Lower leg skin (tissue), 3 donors: ENCODE measurements at regions not wholly inside any gene's neighbourhood (a gene's known extent, or its start where the extent isn't known, plus 50 kb on each side); places are given as distances from the start of the nearest gene placed in this dataset.

ENCODE experiments used
- POLR2A ChIP-seq, 2 donors: fragments of 450-650 bp; IDR thresholded peaks; one replicate each; pipeline ENCODE4 v1.6.1; 2016 to 2017; ENCODE audit warnings: antibody characterized with exemption in 2 of 2, mild to moderate bottlenecking in 1 of 2, moderate library complexity in 1 of 2
- TF ChIP-seq, protein P1 (sequence below), 3 donors: fragments of 450-650 bp; IDR thresholded peaks; one replicate each; pipeline ENCODE4 v1.5.1; 2016; ENCODE audit warnings: antibody characterized with exemption in 3 of 3, mild to moderate bottlenecking in 3 of 3, moderate library complexity in 2 of 3

DNA sequence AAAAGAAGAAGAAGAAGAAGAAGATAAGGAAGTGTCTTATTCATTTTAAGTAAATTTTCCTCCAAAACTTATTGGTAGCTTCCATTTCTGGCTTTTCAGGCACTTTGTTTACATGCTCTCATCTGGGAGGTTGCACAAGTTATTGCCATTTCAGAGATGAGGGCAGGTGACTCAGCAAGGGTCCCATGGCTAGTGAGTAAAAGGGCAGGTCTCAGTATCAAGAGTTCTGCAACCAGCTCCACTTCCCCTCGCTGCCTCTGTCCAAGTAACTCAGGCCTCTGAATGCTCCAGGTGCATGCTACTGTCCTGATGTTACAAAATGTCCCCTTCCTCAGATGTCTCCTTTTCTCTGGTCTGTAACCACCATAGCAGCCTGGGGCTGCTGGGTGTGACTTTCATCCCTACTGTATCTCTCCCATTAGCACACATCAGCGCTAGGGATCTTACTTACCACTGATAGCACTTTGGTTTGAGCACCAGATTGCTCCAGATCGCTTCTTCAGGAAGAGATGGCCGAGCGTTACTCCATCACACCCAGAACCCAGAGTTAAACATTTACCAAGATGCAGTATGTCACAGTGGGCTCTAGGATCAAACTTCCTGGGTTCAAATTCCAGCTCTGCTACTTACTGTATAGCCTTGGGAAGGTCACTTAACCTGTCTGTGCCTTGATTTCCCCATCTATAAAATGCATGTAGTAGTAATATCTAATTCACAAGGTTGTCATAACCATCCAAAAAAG, 57.4 kb upstream of the LAPTM4A start:
- TF ChIP-seq, protein P1, sequence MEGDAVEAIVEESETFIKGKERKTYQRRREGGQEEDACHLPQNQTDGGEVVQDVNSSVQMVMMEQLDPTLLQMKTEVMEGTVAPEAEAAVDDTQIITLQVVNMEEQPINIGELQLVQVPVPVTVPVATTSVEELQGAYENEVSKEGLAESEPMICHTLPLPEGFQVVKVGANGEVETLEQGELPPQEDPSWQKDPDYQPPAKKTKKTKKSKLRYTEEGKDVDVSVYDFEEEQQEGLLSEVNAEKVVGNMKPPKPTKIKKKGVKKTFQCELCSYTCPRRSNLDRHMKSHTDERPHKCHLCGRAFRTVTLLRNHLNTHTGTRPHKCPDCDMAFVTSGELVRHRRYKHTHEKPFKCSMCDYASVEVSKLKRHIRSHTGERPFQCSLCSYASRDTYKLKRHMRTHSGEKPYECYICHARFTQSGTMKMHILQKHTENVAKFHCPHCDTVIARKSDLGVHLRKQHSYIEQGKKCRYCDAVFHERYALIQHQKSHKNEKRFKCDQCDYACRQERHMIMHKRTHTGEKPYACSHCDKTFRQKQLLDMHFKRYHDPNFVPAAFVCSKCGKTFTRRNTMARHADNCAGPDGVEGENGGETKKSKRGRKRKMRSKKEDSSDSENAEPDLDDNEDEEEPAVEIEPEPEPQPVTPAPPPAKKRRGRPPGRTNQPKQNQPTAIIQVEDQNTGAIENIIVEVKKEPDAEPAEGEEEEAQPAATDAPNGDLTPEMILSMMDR (IDR thresholded peaks at IDR 0.05) = no peak
- no peak for TF ChIP-seq POLR2A (IDR thresholded peaks at IDR 0.05)
